GM18511 (cell line): ENCODE measurements at regions not wholly inside any gene's neighbourhood (a gene's known extent, or its start where the extent isn't known, plus 50 kb on each side); places are given as distances from the start of the nearest gene placed in this dataset.

Experiments
- ATAC-seq: cut with Tn5 transposase; IDR thresholded peaks from one replicate; pipeline ENCODE4 v1.9.1; 2021; ENCODE audit warnings: mild to moderate bottlenecking, moderate library complexity; ENCODE audit not compliant: unreplicated experiment

DNA sequence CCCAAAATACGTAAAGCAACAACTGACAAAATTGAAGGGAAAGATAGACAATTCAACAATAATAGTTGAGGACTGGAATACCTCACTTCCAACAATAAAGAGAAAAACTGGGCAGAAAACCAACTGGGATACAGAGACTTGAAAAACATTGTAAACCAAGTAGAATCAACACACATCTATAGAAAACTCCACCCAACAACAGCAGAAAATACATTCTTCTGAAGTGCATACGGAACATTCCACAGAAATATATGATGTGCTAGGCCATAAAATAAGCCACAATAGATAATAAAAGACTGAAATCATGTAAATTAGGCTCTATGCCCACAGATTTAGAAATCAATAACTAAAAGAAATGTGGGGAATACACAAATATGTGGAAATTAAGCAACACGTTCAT, 98.4 kb upstream of the THBS1 start:
- ATAC-seq, result no peak

DNA sequence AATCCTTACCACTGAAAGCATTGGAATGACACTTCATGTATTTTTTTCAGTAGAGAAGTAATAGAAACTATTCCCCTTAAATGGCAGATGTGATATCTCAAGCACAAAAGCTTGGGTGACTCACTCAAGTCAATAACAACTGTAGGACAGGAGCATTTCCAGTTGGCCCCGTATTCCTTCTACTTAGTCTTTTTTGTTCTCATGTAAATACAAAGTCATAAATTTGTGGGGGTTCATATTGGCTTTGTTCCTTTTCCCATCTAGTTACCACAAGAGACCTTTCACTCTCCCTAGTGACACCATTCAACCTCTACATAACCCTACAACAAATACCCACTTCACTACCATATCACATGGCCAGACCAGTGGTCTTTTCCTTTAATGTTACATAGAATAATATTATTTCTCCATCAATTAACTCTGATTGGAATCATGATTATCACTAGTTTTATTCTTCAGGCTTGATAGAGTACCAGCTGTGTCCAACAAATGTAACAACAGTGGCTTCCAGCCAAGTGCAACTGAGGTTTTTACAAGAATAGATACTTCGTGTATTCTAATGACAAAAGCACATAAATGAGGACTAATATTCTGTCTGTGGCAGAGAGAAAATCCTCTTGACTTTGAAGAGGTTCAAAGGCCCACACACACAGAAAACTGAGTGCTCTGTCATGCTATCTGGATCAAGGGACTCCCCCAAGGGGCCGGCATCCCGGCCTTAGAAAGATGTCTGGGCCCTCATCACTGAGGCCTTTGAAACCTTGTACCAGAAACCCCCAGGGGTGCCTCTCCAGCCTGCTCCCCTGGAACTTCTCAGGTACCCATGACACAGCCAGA, 94.0 kb upstream of the THBS1 start:
- no peak for ATAC-seq

DNA sequence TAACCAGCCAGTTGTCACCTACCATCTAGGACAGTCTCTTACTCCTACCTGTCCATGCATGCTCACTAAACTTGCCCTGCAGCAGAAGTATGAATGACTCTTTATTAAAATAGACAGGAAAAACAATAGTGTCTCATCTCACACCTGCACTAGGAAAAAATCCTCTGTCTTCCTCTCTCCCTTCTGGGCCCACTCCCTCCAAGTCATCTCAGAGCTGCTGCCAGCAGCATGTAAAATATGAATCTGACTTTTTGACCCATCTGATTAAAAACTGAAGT, 93.5 kb upstream of the THBS1 start:
- ATAC-seq, result no peak

DNA sequence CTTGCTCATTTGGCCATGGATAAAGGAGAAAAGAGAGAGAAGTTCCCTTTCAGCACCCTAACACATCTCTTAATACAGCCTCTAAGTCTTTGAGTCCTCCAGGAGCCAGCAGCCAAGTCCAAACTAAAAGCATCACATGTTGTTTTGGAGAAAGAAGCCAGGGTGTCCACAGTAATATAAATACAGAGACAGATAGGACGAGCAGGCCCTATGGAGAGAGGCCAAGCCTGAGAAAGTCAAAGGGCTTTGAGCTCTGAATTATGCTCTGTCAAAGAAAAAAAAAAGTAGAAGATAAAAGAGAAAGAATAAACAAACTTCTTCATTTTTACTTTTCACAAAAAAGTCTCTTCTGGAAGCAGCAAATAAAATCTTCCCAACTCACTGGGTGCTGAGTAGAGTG, 92.4 kb upstream of the THBS1 start:
- no peak for ATAC-seq

DNA sequence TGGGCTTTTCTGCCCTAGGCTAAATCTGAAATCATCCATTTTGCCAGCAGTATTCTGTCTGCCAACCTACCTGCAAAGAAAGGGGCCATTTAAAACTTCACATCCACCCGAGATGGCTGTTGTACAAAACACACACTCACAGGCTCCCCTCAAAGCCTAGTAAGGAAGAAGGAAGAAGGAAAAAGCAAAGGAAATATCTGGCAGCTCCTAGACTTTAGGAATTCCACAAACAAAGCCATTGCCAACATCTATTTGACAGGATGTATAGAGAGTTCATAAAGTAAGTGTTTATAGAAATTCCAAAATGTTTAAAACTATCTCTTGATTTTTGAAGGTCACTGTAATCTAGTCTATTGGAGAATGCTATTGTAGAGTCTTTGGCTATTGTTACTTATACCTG, 91.9 kb upstream of the THBS1 start:
- ATAC-seq, result no peak

DNA sequence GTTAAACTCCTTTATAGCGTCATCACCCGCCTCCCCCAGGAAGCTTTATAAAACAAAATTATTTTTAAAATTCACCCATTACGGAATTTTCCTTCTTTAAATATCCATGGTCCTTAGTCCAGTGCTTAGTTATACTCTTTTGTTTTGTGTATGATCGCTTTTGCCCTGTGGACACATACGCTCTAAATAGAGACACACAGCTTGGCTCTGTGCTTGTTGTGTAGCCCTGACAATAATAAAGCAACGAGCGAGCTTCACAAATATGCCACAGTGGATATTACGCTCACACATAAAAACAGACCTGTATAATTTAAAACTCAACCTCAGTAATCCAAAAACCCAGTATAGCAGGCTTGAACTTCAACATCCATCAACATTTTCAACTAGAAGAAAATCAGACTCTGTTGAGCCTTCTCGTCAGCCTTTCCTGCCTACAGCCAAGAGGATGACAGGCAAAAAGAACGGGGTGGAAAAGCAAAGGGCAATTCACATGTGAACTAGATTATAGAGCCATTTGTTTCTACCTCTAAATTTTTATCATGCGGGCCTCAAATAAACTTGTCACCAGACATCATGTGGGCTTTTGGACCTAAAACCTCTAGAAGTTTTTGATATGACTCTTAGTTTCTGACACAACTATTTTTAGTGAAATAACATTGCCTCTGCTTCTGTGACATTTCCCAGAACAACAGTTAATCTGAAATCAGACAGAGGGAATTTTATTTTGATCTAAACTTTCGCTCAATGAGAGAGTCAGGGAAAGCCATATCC, 89.6 kb upstream of the THBS1 start:
- ATAC-seq, result no peak

DNA sequence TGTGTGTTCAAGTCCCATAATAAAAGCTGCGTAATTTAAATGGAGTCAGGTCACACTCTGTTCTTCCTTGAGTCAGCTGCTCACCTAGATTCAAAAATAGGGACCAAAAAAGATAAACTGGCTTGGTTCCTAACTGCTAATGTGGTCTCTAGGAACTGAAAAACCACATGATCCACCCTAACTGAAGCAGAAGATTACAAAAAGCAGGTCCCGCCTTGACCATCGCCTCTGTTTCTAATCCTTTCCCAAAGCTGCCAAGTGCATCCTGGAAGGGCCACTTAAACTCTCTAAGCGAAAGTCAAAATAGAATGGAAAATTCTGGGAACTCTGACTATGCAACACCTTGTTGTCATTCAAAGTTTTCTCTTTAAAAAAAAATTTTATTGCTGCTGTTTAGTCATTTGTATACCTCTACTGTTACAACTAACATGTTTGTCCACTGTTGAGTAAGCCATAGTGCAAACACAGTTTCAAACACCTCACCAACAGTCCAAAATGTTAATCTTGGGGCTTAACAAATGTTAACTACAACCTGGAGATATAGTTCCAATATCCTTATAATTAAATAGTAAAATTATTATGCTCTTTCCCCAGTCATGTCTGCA, 88.9 kb upstream of the THBS1 start:
- no peak for ATAC-seq

DNA sequence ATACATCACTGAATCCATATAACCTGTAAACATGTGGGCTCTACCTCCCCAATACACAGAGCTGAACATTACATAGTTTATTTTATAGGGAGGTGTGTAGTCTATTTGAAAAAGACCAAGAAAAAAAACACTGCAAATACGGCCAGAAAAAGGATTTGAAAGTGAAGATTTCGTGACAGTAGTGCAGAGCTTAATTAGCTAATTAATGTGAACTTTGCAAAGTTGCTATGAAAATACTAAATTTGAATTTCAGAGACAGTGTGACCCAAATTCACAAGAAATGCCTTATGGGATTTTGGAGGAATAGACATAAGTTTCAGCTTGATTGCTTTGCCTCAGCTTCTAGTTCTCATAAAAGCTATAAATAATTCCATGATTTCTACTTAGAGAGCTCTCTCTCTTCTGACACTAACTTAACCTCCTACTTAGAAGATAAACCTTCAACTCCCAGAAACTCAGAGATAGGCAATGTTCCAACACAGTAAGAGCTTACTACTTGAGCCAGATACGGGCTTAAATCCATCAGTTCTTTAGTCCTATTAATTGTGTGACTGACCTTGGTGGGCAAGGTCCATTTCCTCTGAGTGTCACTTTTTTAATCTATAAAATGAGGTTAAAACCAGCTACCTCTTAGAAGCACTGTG, 87.3 kb upstream of the THBS1 start:
- ATAC-seq, result no peak

DNA sequence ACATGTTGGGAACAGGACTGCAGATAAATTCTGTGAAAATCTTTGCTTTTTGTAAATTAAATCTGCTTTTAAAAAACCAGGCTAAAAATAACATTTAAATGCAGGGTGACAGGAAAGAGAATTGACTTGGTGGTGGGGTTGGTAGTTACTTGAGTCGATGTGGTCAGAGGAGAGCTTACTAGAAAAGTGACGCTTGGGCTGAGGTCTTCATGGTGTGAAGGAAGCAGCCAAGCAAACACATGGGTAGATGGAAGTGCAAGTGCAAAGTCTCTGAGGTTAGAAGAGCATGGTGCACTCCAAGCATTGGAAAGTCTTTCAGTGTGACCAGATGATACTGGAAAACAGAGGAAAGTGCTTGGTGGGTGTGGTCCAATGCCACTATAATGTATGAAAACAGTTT, 86.4 kb upstream of the THBS1 start:
- no peak for ATAC-seq

DNA sequence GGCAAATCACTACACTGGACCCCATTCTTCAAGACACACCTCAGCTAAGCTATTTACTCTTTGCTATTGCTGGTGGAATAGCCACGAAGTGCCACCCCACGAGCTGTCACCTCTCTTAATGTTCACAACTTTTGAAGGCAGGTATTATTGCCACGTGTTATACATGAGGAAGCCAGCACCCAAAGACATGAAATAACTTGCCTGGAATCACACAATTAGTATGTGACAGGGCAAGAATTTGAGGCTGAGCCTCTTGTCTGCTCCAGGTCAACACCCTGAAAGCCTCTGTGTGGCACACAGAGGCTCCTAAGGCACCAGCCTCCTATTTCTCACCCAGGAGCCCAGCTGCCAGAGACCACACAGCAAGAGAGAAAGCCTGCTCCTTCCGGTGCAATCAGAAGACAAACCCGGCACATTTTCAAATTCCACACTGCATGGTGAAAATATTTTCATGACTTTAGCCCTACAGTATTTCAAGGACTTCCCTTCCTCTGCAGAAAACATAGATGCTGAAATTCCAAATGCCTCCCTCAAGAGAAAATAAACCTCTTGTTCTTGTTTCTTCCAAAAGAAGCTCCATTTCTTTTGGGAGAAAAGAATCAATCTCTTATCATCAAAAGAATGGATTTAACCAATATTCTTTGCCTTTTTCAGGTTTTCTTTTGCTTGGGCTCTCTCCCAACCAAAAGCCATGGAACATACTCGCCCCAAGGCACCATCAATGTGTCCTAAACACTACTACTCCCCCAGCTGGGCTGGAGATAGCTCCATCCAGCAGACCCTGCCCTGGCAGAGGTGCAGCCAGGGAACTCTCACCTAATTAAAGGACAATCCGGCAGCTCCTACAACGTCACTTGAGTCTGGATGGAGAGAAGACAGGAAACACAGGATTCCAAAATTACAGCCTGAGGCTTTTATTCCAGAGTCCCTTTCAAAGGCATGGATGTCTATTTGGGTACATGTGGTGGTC, 84.7 kb upstream of the THBS1 start:
- no peak for ATAC-seq

DNA sequence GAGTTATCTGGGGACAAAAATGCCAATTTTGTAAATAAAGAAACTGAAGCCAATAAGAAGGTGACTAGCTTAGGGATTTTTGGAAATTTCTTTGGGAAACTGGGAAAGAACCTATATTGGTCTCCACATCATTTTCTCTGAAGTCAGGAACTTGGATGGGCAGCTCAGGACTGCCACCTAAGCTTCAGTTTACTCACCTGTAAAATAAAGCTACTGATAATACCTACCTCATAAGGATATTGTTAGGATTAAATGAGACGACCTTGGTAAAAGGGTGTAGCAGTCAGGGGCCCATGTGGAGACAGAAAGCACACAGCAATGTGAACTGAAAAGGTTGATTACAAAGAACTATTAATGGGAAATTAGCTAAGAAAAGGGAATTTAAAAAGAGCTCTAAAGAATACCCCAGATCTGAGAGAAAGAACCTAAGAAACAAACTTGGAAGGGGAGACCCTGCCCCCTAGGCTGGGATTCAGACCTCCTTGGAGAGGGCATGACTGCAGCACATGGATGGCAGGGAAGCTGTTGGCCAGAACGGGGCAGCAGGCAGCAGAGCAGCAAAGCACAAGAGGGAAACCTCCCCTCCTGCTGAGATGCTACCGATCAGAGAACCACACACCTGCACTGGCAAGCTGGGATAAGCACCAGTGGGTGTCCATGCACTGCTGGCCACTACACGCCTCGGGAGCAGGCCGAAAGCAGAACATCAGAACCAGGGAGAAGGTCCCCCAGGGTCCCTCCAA, 83.7 kb upstream of the THBS1 start:
- no peak for ATAC-seq

DNA sequence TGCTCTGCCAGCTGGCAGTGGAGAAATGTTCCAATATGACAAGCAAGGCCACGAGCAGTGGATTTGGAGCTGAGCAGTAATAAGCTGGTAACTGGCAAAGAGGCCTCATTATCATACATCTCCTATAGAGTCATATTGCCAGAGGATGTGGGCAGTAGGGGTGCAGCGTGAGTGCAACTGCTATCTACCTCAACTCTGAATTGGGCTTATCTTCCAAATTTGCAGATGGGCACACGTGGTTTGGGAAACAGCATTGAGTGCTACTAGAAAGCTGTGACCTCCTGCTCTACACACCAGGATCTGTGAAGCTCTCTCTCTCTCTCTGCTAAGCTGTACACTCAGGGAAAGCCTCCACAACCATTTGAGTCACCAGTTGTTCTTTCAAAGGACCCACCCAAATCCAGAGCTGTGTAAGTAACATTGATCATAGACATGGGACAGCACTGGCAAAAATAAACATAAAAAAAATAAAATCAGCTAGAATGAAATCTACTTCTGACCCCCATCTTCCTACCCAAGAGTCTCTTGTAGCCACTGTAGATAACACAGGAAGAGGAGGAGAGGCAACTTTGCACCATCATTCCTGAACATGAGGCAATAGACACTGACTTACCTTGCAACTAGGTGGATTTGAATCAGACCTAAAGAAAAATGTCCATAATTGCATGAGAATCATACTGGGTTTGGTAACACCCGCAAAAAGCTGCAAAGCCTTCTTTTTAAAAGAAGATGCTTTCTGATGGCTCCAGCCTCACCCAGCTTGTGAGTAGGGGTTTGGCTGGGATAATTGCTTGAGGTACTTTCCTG, 82.9 kb upstream of the THBS1 start:
- ATAC-seq, result no peak

DNA sequence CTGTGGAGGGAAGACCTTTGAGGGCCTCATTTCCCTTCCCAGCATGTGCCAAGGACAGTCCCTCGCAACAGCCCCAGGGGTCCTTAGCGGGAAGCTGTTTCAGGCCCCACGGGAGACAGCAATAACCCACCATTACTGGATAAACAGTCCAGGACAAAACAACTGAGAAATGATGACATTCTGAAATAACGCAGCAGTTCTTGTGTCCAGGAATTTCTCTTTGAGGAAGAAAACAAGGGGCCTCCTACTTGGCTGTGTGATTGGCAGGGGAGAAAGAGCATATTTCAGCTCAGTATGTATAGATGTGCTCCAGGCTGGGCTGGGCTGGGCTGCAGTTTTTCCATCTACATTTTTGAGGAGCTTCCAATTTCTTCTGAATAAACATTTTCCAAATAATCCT, 82.2 kb upstream of the THBS1 start:
- ATAC-seq, result no peak

DNA sequence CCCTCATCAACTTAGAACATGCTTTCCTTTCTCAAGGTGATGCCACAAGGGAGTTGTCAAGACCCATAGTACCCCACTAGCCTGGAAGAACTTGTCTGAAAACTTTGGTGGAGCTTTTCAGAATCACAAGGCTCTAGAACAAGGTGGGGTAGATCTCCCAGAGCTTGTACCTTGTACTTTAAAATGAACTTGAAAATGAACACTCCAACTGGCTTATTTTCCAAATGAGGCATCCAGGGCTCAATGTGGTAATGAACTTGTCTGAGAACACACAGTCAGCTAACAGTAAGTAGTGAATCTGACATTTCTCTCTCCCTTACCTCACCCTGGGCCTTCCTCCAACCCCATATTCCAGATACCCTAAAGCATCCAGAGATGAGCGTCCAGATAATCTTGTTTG, 81.8 kb upstream of the THBS1 start:
- no peak for ATAC-seq

DNA sequence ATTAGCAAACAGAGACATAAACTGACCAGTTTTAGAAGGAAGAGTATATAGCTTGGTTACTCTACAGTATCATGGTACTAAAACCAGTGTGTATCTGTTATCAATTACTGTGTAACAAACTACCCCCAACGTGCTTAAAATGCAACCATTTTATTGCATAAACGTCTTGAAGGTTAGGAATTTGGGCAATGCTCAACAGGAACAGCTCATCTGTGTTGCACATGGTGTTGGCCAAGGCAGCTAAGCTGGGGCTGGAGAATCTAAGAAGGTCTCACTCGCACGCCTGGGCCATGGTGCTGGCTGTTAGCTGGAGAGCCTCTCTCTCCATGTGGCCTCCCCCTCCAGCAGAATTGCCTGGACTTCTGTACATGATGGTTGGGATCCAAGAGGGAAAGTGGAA, 81.2 kb upstream of the THBS1 start:
- no peak for ATAC-seq

DNA sequence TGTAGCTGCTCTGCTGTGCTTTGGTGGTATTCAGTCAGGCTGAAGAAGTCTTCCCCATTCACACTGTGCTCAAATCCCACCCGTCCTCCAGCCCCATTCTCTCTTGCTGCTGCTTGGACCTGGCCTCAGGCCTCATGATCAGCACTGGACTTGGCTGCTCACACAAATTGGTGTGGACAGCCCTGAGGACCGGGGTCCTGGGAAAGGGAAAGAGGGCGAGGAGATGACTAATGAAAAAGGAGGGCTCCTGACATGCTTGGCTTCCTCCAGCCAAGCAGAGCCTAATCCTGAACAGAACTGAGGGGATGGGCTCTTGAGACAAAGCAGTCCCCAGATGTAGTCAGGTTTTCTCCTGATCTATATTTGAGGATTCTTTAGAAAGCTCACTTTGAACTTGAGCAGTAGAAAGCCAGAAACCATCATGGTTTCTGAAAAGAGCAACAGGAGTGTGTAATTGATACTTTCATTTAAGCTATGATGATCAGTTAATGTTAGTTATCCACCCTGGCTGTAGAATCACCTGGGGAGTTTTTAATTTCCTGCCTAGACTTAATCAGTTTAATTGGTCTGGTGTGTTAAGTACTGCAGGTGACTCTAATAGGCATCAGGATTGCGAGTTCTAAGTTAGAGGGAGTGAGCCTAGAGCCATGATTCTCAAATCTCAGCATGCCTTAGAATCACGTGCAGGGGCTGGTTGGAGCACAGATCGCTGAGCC, 79.4 kb upstream of the THBS1 start:
- ATAC-seq, result no peak

DNA sequence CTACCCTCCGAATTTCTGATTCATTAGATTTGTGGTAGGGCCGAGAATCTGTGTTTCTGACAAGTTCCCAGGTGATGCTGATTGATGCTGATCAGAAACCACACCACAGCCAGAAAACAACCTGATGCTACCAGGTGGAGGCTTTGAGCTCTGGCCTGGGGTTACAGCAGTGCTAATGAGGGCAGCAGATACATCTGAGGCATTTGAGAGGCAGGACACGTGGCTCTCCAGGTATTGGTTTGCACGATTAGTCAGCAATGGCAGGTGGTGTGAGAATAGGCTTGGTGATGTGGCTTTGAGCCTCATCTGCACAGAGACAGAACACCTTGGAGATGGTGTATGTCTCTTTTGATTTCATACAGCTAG, 78.8 kb upstream of the THBS1 start:
- no peak for ATAC-seq

DNA sequence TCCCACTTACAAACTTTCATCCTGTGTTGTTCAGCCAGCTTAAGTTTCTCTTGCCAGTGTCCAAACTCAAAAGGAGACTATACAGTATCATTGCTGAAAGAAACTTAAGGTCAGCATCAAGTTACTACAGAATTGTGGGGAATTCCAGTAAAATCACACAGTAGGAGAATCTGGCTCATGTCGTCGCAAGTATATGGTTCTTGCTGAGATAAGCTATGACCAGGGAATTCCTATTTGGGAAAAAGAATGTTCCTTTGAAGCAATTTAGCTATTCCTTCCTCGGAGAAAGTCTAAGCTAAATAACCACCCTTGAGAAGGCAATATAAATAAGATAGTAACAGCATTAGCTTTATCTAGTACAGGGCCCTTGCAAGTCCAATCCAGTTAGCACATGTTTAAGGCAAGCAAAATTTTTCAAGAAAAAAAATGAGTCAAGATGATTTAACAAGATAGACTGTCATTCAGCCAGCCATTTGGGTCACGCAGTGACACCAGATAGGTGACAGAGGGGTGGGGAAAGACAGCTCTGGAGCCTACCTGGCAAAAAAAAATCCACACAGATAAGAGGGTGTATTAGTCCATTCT, 78.2 kb upstream of the THBS1 start:
- ATAC-seq, result no peak
